Mesendoderm (in vitro differentiated cells): ENCODE measurements at regions not wholly inside any gene's neighbourhood (a gene's known extent, or its start where the extent isn't known, plus 50 kb on each side); places are given as distances from the start of the nearest gene placed in this dataset.
A peak's percentile ranks its signal among the peaks of the same experiment; 100 is the strongest.

ENCODE experiments used
- DNase-seq: peaks from one replicate; pipeline ENCODE4 v3.0.0; 2013
- H2AK5ac ChIP-seq: 2 replicates; pipeline ENCODE4 v1.6.1; 2013; ENCODE audit warnings: low read length, inconsistent platforms
- H2BK120ac ChIP-seq: 2 replicates; pipeline ENCODE4 v1.6.1; 2013; ENCODE audit warnings: low read depth, mild to moderate bottlenecking, low read length, moderate library complexity, mixed read lengths
- H2BK15ac ChIP-seq: replicated peaks from 2 replicates; pipeline ENCODE4 v1.6.1; 2013; ENCODE audit warnings: low read depth, mild to moderate bottlenecking, moderate library complexity
- H2BK5ac ChIP-seq: 2 replicates; pipeline ENCODE4 v1.6.1; 2013; ENCODE audit warnings: low read length, inconsistent platforms
- H3K18ac ChIP-seq: 2 replicates; pipeline ENCODE4 v1.6.1; 2013; ENCODE audit warnings: mild to moderate bottlenecking, low read length, mixed read lengths
- H3K23ac ChIP-seq: one replicate; pipeline ENCODE4 v1.6.1; 2013; ENCODE audit warnings: low read length
- H3K27ac ChIP-seq: 2 replicates; pipeline ENCODE4 v1.5.1; 2013; ENCODE audit warnings: low read depth, mild to moderate bottlenecking, inconsistent platforms, low read length, moderate library complexity
- H3K27me3 ChIP-seq: 2 replicates; pipeline ENCODE4 v1.6.1; 2013; ENCODE audit warnings: low read length, control low read depth, mild to moderate bottlenecking, inconsistent platforms; ENCODE audit not compliant: insufficient read depth, poor library complexity
- H3K36me3 ChIP-seq: 2 replicates; pipeline ENCODE4 v1.6.1; 2013; ENCODE audit warnings: low read length, inconsistent platforms; ENCODE audit not compliant: control insufficient read depth, insufficient read depth
- H3K4ac ChIP-seq: one replicate; pipeline ENCODE4 v1.6.1; 2013; ENCODE audit warnings: low read depth, mild to moderate bottlenecking, low read length, moderate library complexity
- H3K4me1 ChIP-seq: 2 replicates; pipeline ENCODE4 v1.6.1; 2013; ENCODE audit warnings: low read depth, low read length, inconsistent platforms; ENCODE audit not compliant: control insufficient read depth
- H3K4me2 ChIP-seq: 2 replicates; pipeline ENCODE4 v1.6.1; 2013; ENCODE audit warnings: low read length
- H3K4me3 ChIP-seq: 2 replicates; pipeline ENCODE4 v1.5.1; 2013; ENCODE audit warnings: mild to moderate bottlenecking, low read length
- H3K56ac ChIP-seq: one replicate; pipeline ENCODE4 v1.6.1; 2013; ENCODE audit warnings: low read length
- H3K79me1 ChIP-seq: 2 replicates; pipeline ENCODE4 v1.6.1; 2013; ENCODE audit warnings: low read length, inconsistent platforms
- H3K79me2 ChIP-seq: 2 replicates; pipeline ENCODE4 v1.6.1; 2013; ENCODE audit warnings: mild to moderate bottlenecking, low read length; ENCODE audit not compliant: control insufficient read depth, insufficient read depth
- H3K9ac ChIP-seq: 2 replicates; pipeline ENCODE4 v1.6.1; 2013; ENCODE audit warnings: low read length, inconsistent platforms
- H4K5ac ChIP-seq: one replicate; pipeline ENCODE4 v1.6.1; 2013; ENCODE audit warnings: low read length
- H4K8ac ChIP-seq: one replicate; pipeline ENCODE4 v1.6.1; 2013; ENCODE audit warnings: low read depth, mild to moderate bottlenecking, control low read depth, low read length, moderate library complexity
- WGBS: extraction: QIAGEN DNeasy Blood & Tissue Kit; methylation state at CpG from one replicate; pipeline ENCODE4 v1.1.7; 2013; ENCODE audit warnings: low lambda C conversion rate, missing lambda C conversion rate; ENCODE audit not compliant: insufficient coverage; ENCODE audit errors: extremely low coverage; 5-methylcytosine and 5-hydroxymethylcytosine counted together

GRCh38 chr9:95370064-95370463, 52.6 kb upstream of the FANCC start:
- Histone ChIP-seq H4K8ac (no peak overlapping the region), H3K4me3 (no peak overlapping the region), H2BK5ac (no peak overlapping the region), H2BK15ac (no peak overlapping the region), H4K5ac (no peak overlapping the region), H3K4me1 (peaks cover 3% of the 10 kb centered on the region), H2BK120ac (peak overlapping the region; percentile 74), H3K9ac (no peak overlapping the region), H2AK5ac (no peak overlapping the region), H3K36me3 (no peaks in the 10 kb centered on the region), H3K79me1 (no peaks in the 10 kb centered on the region), H3K4me2 (no peak overlapping the region), H3K56ac (no peak overlapping the region), H3K4ac (no peak overlapping the region), H3K27ac (no peak overlapping the region), H3K18ac (no peak overlapping the region), H3K27me3 (no peaks in the 10 kb centered on the region), H3K23ac (no peak overlapping the region), H3K79me2 (no peaks in the 10 kb centered on the region)
- WGBS: no CpG with 5 or more reads among the region's 4 CpGs
- DNase-seq: no peak

- no peak overlapping the region for H4K5ac ChIP-seq
- no CpG with 5 or more reads among the region's 19 CpGs for WGBS
- no peaks in the 10 kb centered on the region for H3K79me2 ChIP-seq
- H4K8ac ChIP-seq: no peak overlapping the region
- no peak overlapping the region for H3K9ac ChIP-seq
- no peaks in the 10 kb centered on the region for H3K27me3 ChIP-seq
- DNase-seq: peak; percentile 22
- H3K18ac ChIP-seq: no peak overlapping the region
- H3K4ac ChIP-seq: no peak overlapping the region
- H2BK120ac ChIP-seq: no peak overlapping the region
- no peak overlapping the region for H2BK15ac ChIP-seq
- H3K79me1 ChIP-seq: no peaks in the 10 kb centered on the region
- H3K36me3 ChIP-seq: no peaks in the 10 kb centered on the region
- H2AK5ac ChIP-seq: no peak overlapping the region
- H3K23ac ChIP-seq: no peak overlapping the region
- no peak overlapping the region for H3K56ac ChIP-seq
- no peak overlapping the region for H3K4me3 ChIP-seq
- H3K4me1 ChIP-seq: peaks cover 3% of the 10 kb centered on the region
- no peak overlapping the region for H3K4me2 ChIP-seq
- no peak overlapping the region for H3K27ac ChIP-seq
- no peak overlapping the region for H2BK5ac ChIP-seq
Measured at GRCh38 chr9:95368377-95369160, 51.1 kb upstream of the FANCC start.
